ENCODE measurements at regions not wholly inside any gene's neighbourhood (a gene's known extent, or its start where the extent isn't known, plus 50 kb on each side); places are given as distances from the start of the nearest gene placed in this dataset.

GRCh38 chr5:92500752-92501151, 1080.3 kb downstream of the NR2F1-AS1 start:
- DNase-seq (ENCODE audit: low spot score): no peak
- no peak overlapping the region for H2AFZ ChIP-seq (ENCODE audit: low read length)
- no TSS peak for BruUV-seq (replicated peaks)
- H3K36me3 ChIP-seq (ENCODE audit: insufficient read depth, low read length): no peaks in the 10 kb centered on the region
- no peak overlapping the region for H3K27ac ChIP-seq (ENCODE audit: low read depth, low read length, poor library complexity, severe bottlenecking)
- H3K9me3 ChIP-seq (ENCODE audit: low read length): no peaks in the 10 kb centered on the region
- no peaks in the 10 kb centered on the region for H3K9me2 ChIP-seq (ENCODE audit: insufficient read depth, low read length)
- ChIA-PET POLR2A (interaction anchor here (0.5 to 1.0 kb wide), 2 partner anchors 8 to 544 kb away, joined by 3 read pairs; no protein-coding TSS in a partner anchor), CTCF (ENCODE audit: unreplicated experiment) (no interaction called here)
- no peaks in the 10 kb centered on the region for H4K20me1 ChIP-seq (ENCODE audit: insufficient read depth, low read length)
- intact Hi-C loops (cut with micrococcal nuclease; ENCODE audit: unreplicated experiment): no loop called here
- no peaks in the 10 kb centered on the region for H3K4me1 ChIP-seq (ENCODE audit: insufficient read depth, low read length, poor library complexity, severe bottlenecking)
- no peak overlapping the region for H3K4me3 ChIP-seq (ENCODE audit: low read depth, low read length, poor library complexity, severe bottlenecking)
- H3K4me2 ChIP-seq (ENCODE audit: low read length): no peak overlapping the region
- no peak for TF ChIP-seq EZH2phosphoT487 (IDR thresholded peaks at IDR 0.05; ENCODE audit: borderline replicate concordance, low read depth, low read length)
- TF ChIP-seq CTCF (conservative IDR thresholded peaks at IDR 0.05; ENCODE audit: low read length): no peak
- H3K79me2 ChIP-seq (ENCODE audit: insufficient read depth, low read depth, low read length): no peaks in the 10 kb centered on the region

DNA sequence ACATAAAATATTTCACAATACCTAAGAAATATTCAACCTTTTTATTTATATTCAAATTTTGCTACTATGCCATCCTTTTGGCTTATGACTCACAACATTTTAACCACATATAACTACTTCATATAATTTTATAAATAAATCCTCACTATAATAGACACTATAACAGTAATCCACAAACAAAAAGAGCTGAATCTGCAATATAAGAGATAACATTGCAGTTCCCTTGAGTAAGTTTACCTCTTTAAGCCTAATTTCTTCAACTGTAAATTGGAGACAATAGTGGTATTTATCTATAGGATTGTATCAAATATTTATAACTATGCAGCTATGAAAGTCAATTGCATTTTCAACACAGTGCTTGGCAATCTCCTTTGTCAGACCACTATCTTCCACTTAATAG, 1084.5 kb downstream of the NR2F1-AS1 start:
- H3K4me2 ChIP-seq (ENCODE audit: low read length): no peak overlapping the region
- TF ChIP-seq CTCF (conservative IDR thresholded peaks at IDR 0.05; ENCODE audit: low read length): no peak
- no peaks in the 10 kb centered on the region for H3K9me3 ChIP-seq (ENCODE audit: low read length)
- no TSS peak for BruUV-seq (replicated peaks)
- H3K4me1 ChIP-seq (ENCODE audit: insufficient read depth, low read length, poor library complexity, severe bottlenecking): no peaks in the 10 kb centered on the region
- intact Hi-C loops (cut with micrococcal nuclease; ENCODE audit: unreplicated experiment): no loop called here
- H3K4me3 ChIP-seq (ENCODE audit: low read depth, low read length, poor library complexity, severe bottlenecking): no peak overlapping the region
- H3K9me2 ChIP-seq (ENCODE audit: insufficient read depth, low read length): no peaks in the 10 kb centered on the region
- no peaks in the 10 kb centered on the region for H3K36me3 ChIP-seq (ENCODE audit: insufficient read depth, low read length)
- H2AFZ ChIP-seq (ENCODE audit: low read length): no peak overlapping the region
- H4K20me1 ChIP-seq (ENCODE audit: insufficient read depth, low read length): no peaks in the 10 kb centered on the region
- no peak overlapping the region for H3K27ac ChIP-seq (ENCODE audit: low read depth, low read length, poor library complexity, severe bottlenecking)
- POLR2A ChIA-PET: interaction anchor here (0.5 kb wide), 1 partner anchor 80 kb away, joined by 3 read pairs; no protein-coding TSS in a partner anchor
- no peak for DNase-seq (ENCODE audit: low spot score)
- CTCF ChIA-PET (ENCODE audit: unreplicated experiment): no interaction called here
- H3K79me2 ChIP-seq (ENCODE audit: insufficient read depth, low read depth, low read length): no peaks in the 10 kb centered on the region

DNA sequence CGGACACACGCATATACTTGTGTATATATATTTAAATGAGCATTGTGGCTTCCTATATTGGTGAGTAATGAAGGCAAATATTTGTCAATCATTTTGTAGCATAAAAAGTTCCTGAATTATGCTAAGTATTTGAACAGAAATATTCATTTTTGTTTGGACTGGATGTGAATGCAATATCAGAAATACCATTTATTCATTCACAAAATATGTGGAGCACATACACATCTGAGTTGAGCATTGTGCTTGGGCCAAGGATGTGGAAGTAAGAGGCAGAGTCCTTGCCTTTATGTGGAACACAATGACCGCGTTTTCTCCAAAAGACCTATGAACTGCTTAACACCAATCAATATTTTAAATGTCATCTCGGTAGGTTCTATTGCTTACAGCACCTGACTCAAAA, 1086.5 kb downstream of the NR2F1-AS1 start:
- Histone ChIP-seq H2AFZ (ENCODE audit: low read length) (no peak overlapping the region), H3K9me2 (ENCODE audit: insufficient read depth, low read length) (no peaks in the 10 kb centered on the region), H3K79me2 (ENCODE audit: insufficient read depth, low read depth, low read length) (no peaks in the 10 kb centered on the region), H3K4me1 (ENCODE audit: insufficient read depth, low read length, poor library complexity, severe bottlenecking) (no peaks in the 10 kb centered on the region), H3K4me2 (ENCODE audit: low read length) (no peak overlapping the region), H4K20me1 (ENCODE audit: insufficient read depth, low read length) (no peaks in the 10 kb centered on the region), H3K9me3 (ENCODE audit: low read length) (no peaks in the 10 kb centered on the region), H3K4me3 (ENCODE audit: low read depth, low read length, poor library complexity, severe bottlenecking) (no peak overlapping the region), H3K36me3 (ENCODE audit: insufficient read depth, low read length) (no peaks in the 10 kb centered on the region), H3K27ac (ENCODE audit: low read depth, low read length, poor library complexity, severe bottlenecking) (no peak overlapping the region)
- POLR2A ChIA-PET: no interaction called here
- BruUV-seq (replicated peaks): no TSS peak
- CTCF ChIA-PET (ENCODE audit: unreplicated experiment): no interaction called here
- intact Hi-C loops (cut with micrococcal nuclease; ENCODE audit: unreplicated experiment): no loop called here
- TF ChIP-seq CTCF (conservative IDR thresholded peaks at IDR 0.05; ENCODE audit: low read length) (no peak), EZH2phosphoT487 (IDR thresholded peaks at IDR 0.05; ENCODE audit: borderline replicate concordance, low read depth, low read length) (no peak)
- DNase-seq (ENCODE audit: low spot score): no peak

Data from OCI-LY7 (cell line).